ENCODE measurements at regions not wholly inside any gene's neighbourhood (a gene's known extent, or its start where the extent isn't known, plus 50 kb on each side); places are given as distances from the start of the nearest gene placed in this dataset.

DNA sequence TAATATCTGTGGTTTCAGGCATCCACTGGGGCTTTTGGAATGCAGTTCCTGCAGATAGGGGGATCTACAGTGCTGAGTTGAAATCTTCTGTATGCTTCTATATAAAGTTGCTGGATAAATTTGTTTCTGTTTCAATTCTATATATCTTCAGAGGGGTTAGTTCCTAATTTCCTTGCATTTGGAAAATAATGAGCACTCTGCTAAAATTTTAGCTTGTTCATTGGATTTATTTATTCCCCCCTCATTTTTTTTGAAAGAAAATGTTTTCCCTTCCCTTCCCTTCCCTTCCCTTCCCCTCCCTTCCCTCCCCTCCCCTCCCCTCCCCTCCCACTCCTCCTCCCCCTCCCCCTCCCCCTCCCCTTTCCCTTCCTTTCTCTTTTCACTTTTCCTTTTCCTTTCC is 212.3 kb downstream of the GPD2 start (continued):
- TF ChIP-seq, protein P1, sequence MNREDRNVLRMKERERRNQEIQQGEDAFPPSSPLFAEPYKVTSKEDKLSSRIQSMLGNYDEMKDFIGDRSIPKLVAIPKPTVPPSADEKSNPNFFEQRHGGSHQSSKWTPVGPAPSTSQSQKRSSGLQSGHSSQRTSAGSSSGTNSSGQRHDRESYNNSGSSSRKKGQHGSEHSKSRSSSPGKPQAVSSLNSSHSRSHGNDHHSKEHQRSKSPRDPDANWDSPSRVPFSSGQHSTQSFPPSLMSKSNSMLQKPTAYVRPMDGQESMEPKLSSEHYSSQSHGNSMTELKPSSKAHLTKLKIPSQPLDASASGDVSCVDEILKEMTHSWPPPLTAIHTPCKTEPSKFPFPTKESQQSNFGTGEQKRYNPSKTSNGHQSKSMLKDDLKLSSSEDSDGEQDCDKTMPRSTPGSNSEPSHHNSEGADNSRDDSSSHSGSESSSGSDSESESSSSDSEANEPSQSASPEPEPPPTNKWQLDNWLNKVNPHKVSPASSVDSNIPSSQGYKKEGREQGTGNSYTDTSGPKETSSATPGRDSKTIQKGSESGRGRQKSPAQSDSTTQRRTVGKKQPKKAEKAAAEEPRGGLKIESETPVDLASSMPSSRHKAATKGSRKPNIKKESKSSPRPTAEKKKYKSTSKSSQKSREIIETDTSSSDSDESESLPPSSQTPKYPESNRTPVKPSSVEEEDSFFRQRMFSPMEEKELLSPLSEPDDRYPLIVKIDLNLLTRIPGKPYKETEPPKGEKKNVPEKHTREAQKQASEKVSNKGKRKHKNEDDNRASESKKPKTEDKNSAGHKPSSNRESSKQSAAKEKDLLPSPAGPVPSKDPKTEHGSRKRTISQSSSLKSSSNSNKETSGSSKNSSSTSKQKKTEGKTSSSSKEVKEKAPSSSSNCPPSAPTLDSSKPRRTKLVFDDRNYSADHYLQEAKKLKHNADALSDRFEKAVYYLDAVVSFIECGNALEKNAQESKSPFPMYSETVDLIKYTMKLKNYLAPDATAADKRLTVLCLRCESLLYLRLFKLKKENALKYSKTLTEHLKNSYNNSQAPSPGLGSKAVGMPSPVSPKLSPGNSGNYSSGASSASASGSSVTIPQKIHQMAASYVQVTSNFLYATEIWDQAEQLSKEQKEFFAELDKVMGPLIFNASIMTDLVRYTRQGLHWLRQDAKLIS (CRISPR knock-in tag; IDR thresholded peaks at IDR 0.05; ENCODE audit: borderline replicate concordance): no peak

DNA sequence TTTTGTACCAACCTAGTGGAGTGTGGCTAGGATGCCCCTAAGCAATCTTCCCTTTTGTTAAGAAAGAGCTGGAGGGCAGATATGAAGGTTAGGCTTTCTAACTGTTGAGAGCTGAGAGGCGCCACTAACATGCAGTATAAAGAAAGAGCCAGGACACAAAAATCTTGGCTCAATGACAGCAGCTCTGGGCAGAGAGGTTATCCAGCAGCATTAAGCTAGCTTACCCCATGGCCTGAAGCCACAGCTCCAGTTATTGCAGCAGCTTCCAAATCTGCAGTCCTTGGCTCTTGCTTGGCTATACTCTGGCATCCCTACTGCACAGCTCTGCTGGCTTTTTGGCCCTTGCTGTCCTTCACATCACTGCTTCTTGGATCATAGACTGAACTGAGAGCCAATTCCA is 213.4 kb downstream of the GPD2 start:
- H3K4me1 Mint-ChIP-seq: peaks cover 10% of the 10 kb centered on the region
- H3K4me3 Mint-ChIP-seq: no peak overlapping the region
- ATAC-seq (no peak), DNase-seq (ENCODE audit: low spot score) (no peak)
- peaks cover 16% of the 10 kb centered on the region for H3K9me3 Mint-ChIP-seq
- H3K27ac Mint-ChIP-seq: no peak overlapping the region
- TF ChIP-seq ZNF317 (CRISPR knock-in tag; IDR thresholded peaks at IDR 0.05; ENCODE audit: borderline replicate concordance, low read depth) (no peak), RELA (CRISPR knock-in tag; IDR thresholded peaks at IDR 0.05; ENCODE audit: borderline replicate concordance) (no peak), GRHL2 (CRISPR knock-in tag; IDR thresholded peaks at IDR 0.05; ENCODE audit: insufficient replicate concordance, severe bottlenecking) (no peak), ZBTB21 (CRISPR knock-in tag; IDR thresholded peaks at IDR 0.05; ENCODE audit: borderline replicate concordance) (no peak), GABPB1 (CRISPR knock-in tag; IDR thresholded peaks at IDR 0.05) (no peak), HMGA2 (CRISPR knock-in tag; IDR thresholded peaks at IDR 0.05) (no peak), CBFB (CRISPR knock-in tag; IDR thresholded peaks at IDR 0.05; ENCODE audit: low read depth) (no peak)
- TF ChIP-seq, protein P2, sequence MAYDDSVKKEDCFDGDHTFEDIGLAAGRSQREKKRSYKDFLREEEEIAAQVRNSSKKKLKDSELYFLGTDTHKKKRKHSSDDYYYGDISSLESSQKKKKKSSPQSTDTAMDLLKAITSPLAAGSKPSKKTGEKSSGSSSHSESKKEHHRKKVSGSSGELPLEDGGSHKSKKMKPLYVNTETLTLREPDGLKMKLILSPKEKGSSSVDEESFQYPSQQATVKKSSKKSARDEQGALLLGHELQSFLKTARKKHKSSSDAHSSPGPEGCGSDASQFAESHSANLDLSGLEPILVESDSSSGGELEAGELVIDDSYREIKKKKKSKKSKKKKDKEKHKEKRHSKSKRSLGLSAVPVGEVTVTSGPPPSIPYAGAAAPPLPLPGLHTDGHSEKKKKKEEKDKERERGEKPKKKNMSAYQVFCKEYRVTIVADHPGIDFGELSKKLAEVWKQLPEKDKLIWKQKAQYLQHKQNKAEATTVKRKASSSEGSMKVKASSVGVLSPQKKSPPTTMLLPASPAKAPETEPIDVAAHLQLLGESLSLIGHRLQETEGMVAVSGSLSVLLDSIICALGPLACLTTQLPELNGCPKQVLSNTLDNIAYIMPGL (CRISPR knock-in tag; IDR thresholded peaks at IDR 0.05): no peak
- TF ChIP-seq, protein P3, sequence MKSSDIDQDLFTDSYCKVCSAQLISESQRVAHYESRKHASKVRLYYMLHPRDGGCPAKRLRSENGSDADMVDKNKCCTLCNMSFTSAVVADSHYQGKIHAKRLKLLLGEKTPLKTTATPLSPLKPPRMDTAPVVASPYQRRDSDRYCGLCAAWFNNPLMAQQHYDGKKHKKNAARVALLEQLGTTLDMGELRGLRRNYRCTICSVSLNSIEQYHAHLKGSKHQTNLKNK (CRISPR knock-in tag; IDR thresholded peaks at IDR 0.05): no peak
- TF ChIP-seq, protein P4, sequence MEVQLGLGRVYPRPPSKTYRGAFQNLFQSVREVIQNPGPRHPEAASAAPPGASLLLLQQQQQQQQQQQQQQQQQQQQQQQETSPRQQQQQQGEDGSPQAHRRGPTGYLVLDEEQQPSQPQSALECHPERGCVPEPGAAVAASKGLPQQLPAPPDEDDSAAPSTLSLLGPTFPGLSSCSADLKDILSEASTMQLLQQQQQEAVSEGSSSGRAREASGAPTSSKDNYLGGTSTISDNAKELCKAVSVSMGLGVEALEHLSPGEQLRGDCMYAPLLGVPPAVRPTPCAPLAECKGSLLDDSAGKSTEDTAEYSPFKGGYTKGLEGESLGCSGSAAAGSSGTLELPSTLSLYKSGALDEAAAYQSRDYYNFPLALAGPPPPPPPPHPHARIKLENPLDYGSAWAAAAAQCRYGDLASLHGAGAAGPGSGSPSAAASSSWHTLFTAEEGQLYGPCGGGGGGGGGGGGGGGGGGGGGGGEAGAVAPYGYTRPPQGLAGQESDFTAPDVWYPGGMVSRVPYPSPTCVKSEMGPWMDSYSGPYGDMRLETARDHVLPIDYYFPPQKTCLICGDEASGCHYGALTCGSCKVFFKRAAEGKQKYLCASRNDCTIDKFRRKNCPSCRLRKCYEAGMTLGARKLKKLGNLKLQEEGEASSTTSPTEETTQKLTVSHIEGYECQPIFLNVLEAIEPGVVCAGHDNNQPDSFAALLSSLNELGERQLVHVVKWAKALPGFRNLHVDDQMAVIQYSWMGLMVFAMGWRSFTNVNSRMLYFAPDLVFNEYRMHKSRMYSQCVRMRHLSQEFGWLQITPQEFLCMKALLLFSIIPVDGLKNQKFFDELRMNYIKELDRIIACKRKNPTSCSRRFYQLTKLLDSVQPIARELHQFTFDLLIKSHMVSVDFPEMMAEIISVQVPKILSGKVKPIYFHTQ (CRISPR knock-in tag; IDR thresholded peaks at IDR 0.05): no peak
- TF ChIP-seq, protein P5, sequence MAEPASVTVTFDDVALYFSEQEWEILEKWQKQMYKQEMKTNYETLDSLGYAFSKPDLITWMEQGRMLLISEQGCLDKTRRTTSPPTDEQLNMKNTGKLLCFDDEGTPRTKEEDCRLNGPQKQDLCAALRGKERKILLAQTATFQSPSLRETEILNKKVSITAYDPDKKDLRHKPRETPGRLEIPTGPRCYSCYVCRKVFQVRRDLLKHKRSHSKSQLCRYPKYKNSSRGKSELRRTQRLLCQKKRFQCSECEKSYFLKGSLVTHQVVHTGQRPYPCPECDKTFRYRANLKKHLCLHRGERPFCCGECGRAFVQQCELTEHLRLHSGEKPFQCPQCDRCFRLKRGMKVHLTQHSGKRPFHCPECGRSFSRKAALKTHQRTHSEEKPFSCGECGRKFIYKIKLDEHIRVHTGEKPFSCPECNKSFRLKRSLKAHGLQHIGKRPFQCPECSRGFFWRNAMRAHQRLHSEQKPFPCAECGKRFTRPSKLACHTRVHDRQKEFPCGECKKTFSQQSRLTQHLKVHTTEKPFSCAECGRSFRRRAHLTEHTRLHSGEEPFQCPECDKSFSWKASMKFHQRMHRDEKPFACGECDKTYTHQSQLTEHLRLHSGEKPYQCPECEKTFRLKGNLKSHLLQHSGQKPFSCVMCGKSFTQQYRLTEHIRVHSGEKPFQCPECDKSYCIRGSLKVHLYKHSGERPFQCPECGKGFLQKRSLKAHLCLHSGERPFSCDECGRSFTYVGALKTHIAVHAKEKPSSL (CRISPR knock-in tag; conservative IDR thresholded peaks at IDR 0.05): no peak
- ChIA-PET CTCF (no interaction called here), POLR2A (no interaction called here)
- no peaks in the 10 kb centered on the region; the same call in 1 of the 2 replicates for H3K36me3 Mint-ChIP-seq
- H3K27me3 Mint-ChIP-seq (ENCODE audit: low read depth): no peaks in the 10 kb centered on the region

DNA sequence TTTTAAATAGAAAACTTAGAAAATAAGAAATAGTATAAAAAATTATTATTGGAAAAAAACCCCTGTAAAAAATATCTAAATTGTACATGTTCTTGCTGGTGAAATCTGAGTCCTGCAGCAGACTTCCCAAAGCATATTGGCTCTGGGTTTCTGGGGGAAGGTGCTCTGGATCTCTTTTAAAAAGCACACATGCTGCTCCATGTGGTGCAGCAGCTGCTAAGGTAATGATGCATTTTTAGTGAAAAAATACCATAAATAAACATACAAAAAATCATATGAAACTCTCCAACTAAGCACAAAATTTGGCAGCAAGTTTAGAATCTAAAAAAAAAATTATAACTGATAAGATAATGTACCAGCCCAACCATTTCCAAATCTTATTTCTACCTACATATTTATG is 216.5 kb downstream of the GPD2 start:
- Mint-ChIP-seq H3K27me3 (ENCODE audit: low read depth) (no peaks in the 10 kb centered on the region), H3K36me3 (no peaks in the 10 kb centered on the region; the same call in 1 of the 2 replicates), H3K4me1 (peaks cover 9% of the 10 kb centered on the region), H3K9me3 (peaks cover 8% of the 10 kb centered on the region), H3K27ac (no peak overlapping the region), H3K4me3 (no peak overlapping the region)
- CTCF ChIA-PET: no interaction called here
- ATAC-seq (no peak), DNase-seq (ENCODE audit: low spot score) (no peak)
- POLR2A ChIA-PET: no interaction called here
- TF ChIP-seq, protein P6, sequence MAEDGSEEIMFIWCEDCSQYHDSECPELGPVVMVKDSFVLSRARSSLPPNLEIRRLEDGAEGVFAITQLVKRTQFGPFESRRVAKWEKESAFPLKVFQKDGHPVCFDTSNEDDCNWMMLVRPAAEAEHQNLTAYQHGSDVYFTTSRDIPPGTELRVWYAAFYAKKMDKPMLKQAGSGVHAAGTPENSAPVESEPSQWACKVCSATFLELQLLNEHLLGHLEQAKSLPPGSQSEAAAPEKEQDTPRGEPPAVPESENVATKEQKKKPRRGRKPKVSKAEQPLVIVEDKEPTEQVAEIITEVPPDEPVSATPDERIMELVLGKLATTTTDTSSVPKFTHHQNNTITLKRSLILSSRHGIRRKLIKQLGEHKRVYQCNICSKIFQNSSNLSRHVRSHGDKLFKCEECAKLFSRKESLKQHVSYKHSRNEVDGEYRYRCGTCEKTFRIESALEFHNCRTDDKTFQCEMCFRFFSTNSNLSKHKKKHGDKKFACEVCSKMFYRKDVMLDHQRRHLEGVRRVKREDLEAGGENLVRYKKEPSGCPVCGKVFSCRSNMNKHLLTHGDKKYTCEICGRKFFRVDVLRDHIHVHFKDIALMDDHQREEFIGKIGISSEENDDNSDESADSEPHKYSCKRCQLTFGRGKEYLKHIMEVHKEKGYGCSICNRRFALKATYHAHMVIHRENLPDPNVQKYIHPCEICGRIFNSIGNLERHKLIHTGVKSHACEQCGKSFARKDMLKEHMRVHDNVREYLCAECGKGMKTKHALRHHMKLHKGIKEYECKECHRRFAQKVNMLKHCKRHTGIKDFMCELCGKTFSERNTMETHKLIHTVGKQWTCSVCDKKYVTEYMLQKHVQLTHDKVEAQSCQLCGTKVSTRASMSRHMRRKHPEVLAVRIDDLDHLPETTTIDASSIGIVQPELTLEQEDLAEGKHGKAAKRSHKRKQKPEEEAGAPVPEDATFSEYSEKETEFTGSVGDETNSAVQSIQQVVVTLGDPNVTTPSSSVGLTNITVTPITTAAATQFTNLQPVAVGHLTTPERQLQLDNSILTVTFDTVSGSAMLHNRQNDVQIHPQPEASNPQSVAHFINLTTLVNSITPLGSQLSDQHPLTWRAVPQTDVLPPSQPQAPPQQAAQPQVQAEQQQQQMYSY (CRISPR knock-in tag; IDR thresholded peaks at IDR 0.05): no peak
- TF ChIP-seq FOXJ3 (CRISPR knock-in tag; IDR thresholded peaks at IDR 0.05; ENCODE audit: borderline replicate concordance): no peak
- TF ChIP-seq PRRX2 (CRISPR knock-in tag; IDR thresholded peaks at IDR 0.05): no peak
- TF ChIP-seq CREB1 (CRISPR knock-in tag; IDR thresholded peaks at IDR 0.05): no peak
- TF ChIP-seq, protein P7, sequence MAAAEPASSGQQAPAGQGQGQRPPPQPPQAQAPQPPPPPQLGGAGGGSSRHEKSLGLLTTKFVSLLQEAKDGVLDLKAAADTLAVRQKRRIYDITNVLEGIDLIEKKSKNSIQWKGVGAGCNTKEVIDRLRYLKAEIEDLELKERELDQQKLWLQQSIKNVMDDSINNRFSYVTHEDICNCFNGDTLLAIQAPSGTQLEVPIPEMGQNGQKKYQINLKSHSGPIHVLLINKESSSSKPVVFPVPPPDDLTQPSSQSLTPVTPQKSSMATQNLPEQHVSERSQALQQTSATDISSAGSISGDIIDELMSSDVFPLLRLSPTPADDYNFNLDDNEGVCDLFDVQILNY (CRISPR knock-in tag; IDR thresholded peaks at IDR 0.05): no peak
